Endothelial cell of umbilical vein (primary cell): ENCODE measurements at regions not wholly inside any gene's neighbourhood (a gene's known extent, or its start where the extent isn't known, plus 50 kb on each side); places are given as distances from the start of the nearest gene placed in this dataset.
"Not testable (repeated sequence)": the region's sequence is repeated elsewhere in the genome, so short reads cannot be mapped to it uniquely, and the experiment has no call there.

Source experiments
- CTCF ChIP-seq, 2 donors: IDR thresholded peaks; 1 replicate in 1 of 2; 2 replicates in 1 of 2; pipeline ENCODE4 v1.5.1; 2011; ENCODE audit warnings: low read length in 2 of 2, mild to moderate bottlenecking in 2 of 2, moderate library complexity in 2 of 2, control low read depth in 1 of 2, inconsistent platforms in 1 of 2, low read depth in 1 of 2; ENCODE audit not compliant: insufficient read depth in 1 of 2; ENCODE audit errors: extremely low read depth in 1 of 2
- JUN ChIP-seq: IDR thresholded peaks from 2 replicates; pipeline ENCODE4 v1.6.1; 2011; ENCODE audit warnings: borderline replicate concordance, low read depth; ENCODE audit not compliant: insufficient read length, insufficient read depth
- MYC ChIP-seq: IDR thresholded peaks from one replicate; pipeline ENCODE4 v1.6.1; 2011; ENCODE audit warnings: mild to moderate bottlenecking, low read depth, low read length
- POLR2A ChIP-seq: IDR thresholded peaks from 2 replicates; pipeline ENCODE4 v1.6.1; 2012; ENCODE audit warnings: low read depth, mild to moderate bottlenecking, control low read depth, low read length
- POLR2AphosphoS5 ChIP-seq: IDR thresholded peaks from 2 replicates; pipeline ENCODE4 v1.6.1; 2012; ENCODE audit warnings: low read depth, mild to moderate bottlenecking, control low read depth, low read length, moderate library complexity; ENCODE audit not compliant: insufficient read depth

- not testable (repeated sequence) for TF ChIP-seq POLR2A; CTCF (IDR thresholded peaks at IDR 0.05; ENCODE audit: extremely low read depth in 1 of 2, insufficient read depth in 1 of 2, low read depth in 1 of 2, low read length in 2 of 2); POLR2AphosphoS5; JUN; MYC
Measured at GRCh38 chr9:89856950-89857349, 252.1 kb downstream of the GADD45G start.
